ENCODE measurements at regions not wholly inside any gene's neighbourhood (a gene's known extent, or its start where the extent isn't known, plus 50 kb on each side); places are given as distances from the start of the nearest gene placed in this dataset.

DNA sequence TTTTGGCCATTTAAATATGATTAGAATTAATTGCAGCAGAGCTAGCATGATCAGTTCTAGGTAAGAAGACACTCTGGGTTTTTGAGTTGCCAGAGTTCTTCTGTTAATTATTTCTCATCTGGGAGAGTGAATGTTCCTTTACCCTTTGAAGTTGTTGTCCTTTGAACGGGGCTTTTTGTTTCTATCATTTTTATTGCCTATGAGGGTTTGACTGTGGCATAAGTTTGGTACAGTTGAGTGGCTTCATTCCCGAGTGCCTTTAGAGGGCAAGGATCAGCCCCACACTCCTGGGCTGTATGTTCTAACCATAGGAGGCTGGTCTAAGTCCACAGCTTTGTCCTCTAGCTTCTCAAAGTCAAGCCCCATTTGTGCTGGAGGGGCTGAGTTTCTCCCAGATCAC is 804.3 kb downstream of the KCNJ3 start:
- H3F3A ChIP-seq (ENCODE audit: control insufficient read depth, insufficient read depth): no peaks in the 10 kb centered on the region
- TF ChIP-seq EZH2phosphoT487 (IDR thresholded peaks at IDR 0.05; ENCODE audit: borderline replicate concordance, low read length): no peak
- TF ChIP-seq, protein P1, sequence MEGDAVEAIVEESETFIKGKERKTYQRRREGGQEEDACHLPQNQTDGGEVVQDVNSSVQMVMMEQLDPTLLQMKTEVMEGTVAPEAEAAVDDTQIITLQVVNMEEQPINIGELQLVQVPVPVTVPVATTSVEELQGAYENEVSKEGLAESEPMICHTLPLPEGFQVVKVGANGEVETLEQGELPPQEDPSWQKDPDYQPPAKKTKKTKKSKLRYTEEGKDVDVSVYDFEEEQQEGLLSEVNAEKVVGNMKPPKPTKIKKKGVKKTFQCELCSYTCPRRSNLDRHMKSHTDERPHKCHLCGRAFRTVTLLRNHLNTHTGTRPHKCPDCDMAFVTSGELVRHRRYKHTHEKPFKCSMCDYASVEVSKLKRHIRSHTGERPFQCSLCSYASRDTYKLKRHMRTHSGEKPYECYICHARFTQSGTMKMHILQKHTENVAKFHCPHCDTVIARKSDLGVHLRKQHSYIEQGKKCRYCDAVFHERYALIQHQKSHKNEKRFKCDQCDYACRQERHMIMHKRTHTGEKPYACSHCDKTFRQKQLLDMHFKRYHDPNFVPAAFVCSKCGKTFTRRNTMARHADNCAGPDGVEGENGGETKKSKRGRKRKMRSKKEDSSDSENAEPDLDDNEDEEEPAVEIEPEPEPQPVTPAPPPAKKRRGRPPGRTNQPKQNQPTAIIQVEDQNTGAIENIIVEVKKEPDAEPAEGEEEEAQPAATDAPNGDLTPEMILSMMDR (IDR thresholded peaks at IDR 0.05; ENCODE audit: low read depth, low read length, poor library complexity, severe bottlenecking): no peak
- H3K4me1 ChIP-seq (ENCODE audit: control insufficient read depth, low read length): no peaks in the 10 kb centered on the region
- no peaks in the 10 kb centered on the region for H3K79me2 ChIP-seq (ENCODE audit: control insufficient read depth, low read length)
- no peak overlapping the region for H3K4me3 ChIP-seq (ENCODE audit: low read length)
- H3K9me3 ChIP-seq (ENCODE audit: control insufficient read depth, insufficient read depth, low read length): no peaks in the 10 kb centered on the region
- no peaks in the 10 kb centered on the region for H3K27me3 ChIP-seq (ENCODE audit: control insufficient read depth, low read length)
- H3K9me2 ChIP-seq (replicated peaks; ENCODE audit: control insufficient read depth, low read length): no peaks in the 10 kb centered on the region
- H3K36me3 ChIP-seq (ENCODE audit: control insufficient read depth, low read length): no peaks in the 10 kb centered on the region
- H3K27ac ChIP-seq (ENCODE audit: low read depth, low read length): no peak overlapping the region
- H4K20me1 ChIP-seq (ENCODE audit: control insufficient read depth, insufficient read depth, low read depth, low read length): no peaks in the 10 kb centered on the region
- H3K4me2 ChIP-seq (ENCODE audit: low read length): no peak overlapping the region

DNA sequence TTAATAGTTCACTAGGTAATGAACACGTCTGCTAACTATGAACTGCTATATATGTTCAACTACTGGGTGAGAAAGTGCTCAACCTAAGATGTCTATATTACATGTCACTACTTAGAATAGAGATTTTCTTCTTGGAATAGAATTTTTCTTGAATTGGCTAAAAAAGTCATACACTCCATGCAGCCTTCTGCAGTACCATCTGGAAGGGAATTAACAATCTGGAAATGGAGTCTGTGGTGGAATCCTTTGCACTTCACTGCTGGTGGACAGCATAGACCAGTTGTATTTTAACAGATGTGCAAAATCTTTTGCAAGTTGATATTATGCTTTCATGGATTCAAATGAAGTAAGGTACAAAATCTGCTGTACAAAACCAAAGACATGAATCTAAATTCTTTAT is 799.6 kb downstream of the KCNJ3 start:
- H3K4me1 ChIP-seq (ENCODE audit: control insufficient read depth, low read length): no peaks in the 10 kb centered on the region
- no peaks in the 10 kb centered on the region for H3K36me3 ChIP-seq (ENCODE audit: control insufficient read depth, low read length)
- H3F3A ChIP-seq (ENCODE audit: control insufficient read depth, insufficient read depth): no peaks in the 10 kb centered on the region
- H4K20me1 ChIP-seq (ENCODE audit: control insufficient read depth, insufficient read depth, low read depth, low read length): no peaks in the 10 kb centered on the region
- no peaks in the 10 kb centered on the region for H3K79me2 ChIP-seq (ENCODE audit: control insufficient read depth, low read length)
- TF ChIP-seq EZH2phosphoT487 (IDR thresholded peaks at IDR 0.05; ENCODE audit: borderline replicate concordance, low read length): no peak
- TF ChIP-seq, protein P1 (IDR thresholded peaks at IDR 0.05; ENCODE audit: low read depth, low read length, poor library complexity, severe bottlenecking): no peak
- no peaks in the 10 kb centered on the region for H3K9me2 ChIP-seq (replicated peaks; ENCODE audit: control insufficient read depth, low read length)
- H3K27me3 ChIP-seq (ENCODE audit: control insufficient read depth, low read length): no peaks in the 10 kb centered on the region
- no peak overlapping the region for H3K27ac ChIP-seq (ENCODE audit: low read depth, low read length)
- H3K4me2 ChIP-seq (ENCODE audit: low read length): no peak overlapping the region
- H3K4me3 ChIP-seq (ENCODE audit: low read length): no peak overlapping the region
- H3K9me3 ChIP-seq (ENCODE audit: control insufficient read depth, insufficient read depth, low read length): no peaks in the 10 kb centered on the region

DNA sequence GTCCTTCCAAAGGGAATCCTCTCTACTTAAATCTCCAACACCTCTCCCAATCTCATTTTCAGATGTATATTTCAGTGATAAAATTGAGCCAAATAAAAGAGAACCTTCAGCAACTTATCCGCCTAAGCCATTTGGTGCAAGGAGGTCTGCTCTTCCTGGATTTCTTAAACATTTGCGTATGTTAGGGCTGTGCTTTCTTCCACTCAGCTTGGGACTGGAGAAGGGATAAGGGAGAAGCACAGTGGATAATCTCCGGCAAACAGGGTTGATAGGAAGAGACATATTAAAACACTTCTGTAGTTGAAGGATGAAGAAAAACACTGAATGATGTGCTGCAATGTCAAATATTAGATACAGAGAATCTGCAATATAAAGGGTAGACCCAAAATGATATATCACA is 796.2 kb downstream of the KCNJ3 start:
- Histone ChIP-seq H3K9me2 (replicated peaks; ENCODE audit: control insufficient read depth, low read length) (no peaks in the 10 kb centered on the region), H3K79me2 (ENCODE audit: control insufficient read depth, low read length) (no peaks in the 10 kb centered on the region), H3K4me3 (ENCODE audit: low read length) (no peak overlapping the region), H3K9me3 (ENCODE audit: control insufficient read depth, insufficient read depth, low read length) (no peaks in the 10 kb centered on the region), H3K4me2 (ENCODE audit: low read length) (no peak overlapping the region), H3K27ac (ENCODE audit: low read depth, low read length) (no peak overlapping the region), H3K27me3 (ENCODE audit: control insufficient read depth, low read length) (no peaks in the 10 kb centered on the region), H3K36me3 (ENCODE audit: control insufficient read depth, low read length) (no peaks in the 10 kb centered on the region), H4K20me1 (ENCODE audit: control insufficient read depth, insufficient read depth, low read depth, low read length) (no peaks in the 10 kb centered on the region), H3F3A (ENCODE audit: control insufficient read depth, insufficient read depth) (no peaks in the 10 kb centered on the region), H3K4me1 (ENCODE audit: control insufficient read depth, low read length) (no peaks in the 10 kb centered on the region)
- TF ChIP-seq EZH2phosphoT487 (IDR thresholded peaks at IDR 0.05; ENCODE audit: borderline replicate concordance, low read length): no peak
- TF ChIP-seq, protein P1 (IDR thresholded peaks at IDR 0.05; ENCODE audit: low read depth, low read length, poor library complexity, severe bottlenecking): no peak

All from DOHH2 (cell line).